H9 (cell line): ENCODE measurements at regions not wholly inside any gene's neighbourhood (a gene's known extent, or its start where the extent isn't known, plus 50 kb on each side); places are given as distances from the start of the nearest gene placed in this dataset.

Source experiments
- DNase-seq: peaks from one replicate; pipeline ENCODE4 v3.0.0-alpha.2; 2017
- H2AFZ ChIP-seq: one replicate; pipeline ENCODE4 v1.6.1; 2013; ENCODE audit warnings: mild to moderate bottlenecking, low read length, control low read depth, moderate library complexity
- H2AK5ac ChIP-seq: 2 replicates; pipeline ENCODE4 v1.6.1; 2013; ENCODE audit warnings: low read length, control low read depth, mixed read lengths; ENCODE audit not compliant: insufficient read length
- H2BK120ac ChIP-seq: one replicate; pipeline ENCODE4 v1.6.1; 2013; ENCODE audit warnings: low read depth, mild to moderate bottlenecking, low read length, control low read depth, inconsistent platforms; ENCODE audit not compliant: poor library complexity, severe bottlenecking
- H2BK12ac ChIP-seq: 2 replicates; pipeline ENCODE4 v1.6.1; 2013; ENCODE audit warnings: low read length, control low read depth, mixed read lengths, low read depth; ENCODE audit not compliant: insufficient read length
- H2BK15ac ChIP-seq: 2 replicates; pipeline ENCODE4 v1.6.1; 2013; ENCODE audit warnings: low read depth, low read length, control low read depth
- H2BK20ac ChIP-seq: one replicate; pipeline ENCODE4 v1.6.1; 2013; ENCODE audit warnings: low read depth, mild to moderate bottlenecking, low read length, control low read depth, inconsistent platforms; ENCODE audit not compliant: poor library complexity, severe bottlenecking
- H2BK5ac ChIP-seq: 2 replicates; pipeline ENCODE4 v1.6.1; 2013; ENCODE audit warnings: low read length, control low read depth, mixed read lengths; ENCODE audit not compliant: insufficient read length
- H3K14ac ChIP-seq: 2 replicates; pipeline ENCODE4 v1.6.1; 2013; ENCODE audit warnings: low read length, control low read depth; ENCODE audit not compliant: insufficient read depth
- H3K18ac ChIP-seq: 2 replicates; pipeline ENCODE4 v1.6.1; 2013; ENCODE audit warnings: low read depth, mild to moderate bottlenecking, mixed read lengths, low read length, control low read depth; ENCODE audit not compliant: insufficient read length
- H3K23ac ChIP-seq: 2 replicates; pipeline ENCODE4 v1.6.1; 2013; ENCODE audit warnings: low read length, control low read depth, mixed read lengths, low read depth; ENCODE audit not compliant: insufficient read length
- H3K23me2 ChIP-seq: 2 replicates; pipeline ENCODE4 v1.6.1; 2013; ENCODE audit warnings: low read depth, mild to moderate bottlenecking, mixed read lengths, low read length, control low read depth; ENCODE audit not compliant: insufficient read length, poor library complexity, severe bottlenecking
- H3K27ac ChIP-seq: 2 replicates; pipeline ENCODE4 v1.5.1; 2013; ENCODE audit warnings: low read length, control low read depth, mixed read lengths, low read depth; ENCODE audit not compliant: insufficient read length
- H3K27me3 ChIP-seq: 2 replicates; pipeline ENCODE4 v1.6.1; 2013; ENCODE audit warnings: low read length, control low read depth, inconsistent platforms; ENCODE audit not compliant: insufficient read depth
- H3K4ac ChIP-seq: 2 replicates; pipeline ENCODE4 v1.6.1; 2013; ENCODE audit warnings: low read depth, mild to moderate bottlenecking, control low read depth, inconsistent platforms, low read length, moderate library complexity
- H3K4me1 ChIP-seq: 2 replicates; pipeline ENCODE4 v1.6.1; 2013; ENCODE audit warnings: low read length, control low read depth, inconsistent platforms; ENCODE audit not compliant: insufficient read depth
- H3K4me2 ChIP-seq: 2 replicates; pipeline ENCODE4 v1.6.1; 2013; ENCODE audit warnings: low read length, control low read depth, mixed read lengths; ENCODE audit not compliant: insufficient read length, insufficient read depth
- H3K56ac ChIP-seq: 2 replicates; pipeline ENCODE4 v1.6.1; 2013; ENCODE audit warnings: low read depth, mild to moderate bottlenecking, mixed read lengths, low read length, control low read depth; ENCODE audit not compliant: insufficient read length
- H3K79me1 ChIP-seq: 2 replicates; pipeline ENCODE4 v1.6.1; 2013; ENCODE audit warnings: low read depth, mild to moderate bottlenecking, moderate library complexity, low read length, control low read depth, inconsistent platforms; ENCODE audit not compliant: insufficient read depth, poor library complexity, severe bottlenecking
- H3K79me2 ChIP-seq: 2 replicates; pipeline ENCODE4 v1.6.1; 2013; ENCODE audit warnings: low read length, control low read depth, inconsistent platforms; ENCODE audit not compliant: insufficient read depth
- H3K9ac ChIP-seq: 2 replicates; pipeline ENCODE4 v1.6.1; 2013; ENCODE audit warnings: low read length, control low read depth, mixed read lengths; ENCODE audit not compliant: insufficient read length; ENCODE audit errors: extremely low read depth
- H3K9me3 ChIP-seq: one replicate; pipeline ENCODE4 v1.6.1; 2013; ENCODE audit warnings: low read depth, low read length, inconsistent platforms; ENCODE audit not compliant: control insufficient read depth
- H3T11ph ChIP-seq: one replicate; pipeline ENCODE4 v1.6.1; 2013; ENCODE audit warnings: mild to moderate bottlenecking, low read length, control low read depth, inconsistent platforms
- H4K20me1 ChIP-seq: one replicate; pipeline ENCODE4 v1.6.1; 2013; ENCODE audit not compliant: control insufficient read depth, insufficient read length, insufficient read depth
- H4K5ac ChIP-seq: 2 replicates; pipeline ENCODE4 v1.6.1; 2013; ENCODE audit warnings: low read depth, mild to moderate bottlenecking, mixed read lengths, low read length, control low read depth; ENCODE audit not compliant: insufficient read length
- H4K8ac ChIP-seq: replicated peaks from 2 replicates; pipeline ENCODE4 v1.6.1; 2013; ENCODE audit warnings: low read length, control low read depth, mixed read lengths, low read depth; ENCODE audit not compliant: insufficient read length
- H4K91ac ChIP-seq: 2 replicates; pipeline ENCODE4 v1.6.1; 2013; ENCODE audit warnings: low read depth, mild to moderate bottlenecking, moderate library complexity, mixed read lengths, low read length, control low read depth; ENCODE audit not compliant: insufficient read length
- H3K27ac Mint-ChIP-seq, 3 experiments: 2 replicates in 2 of 3; 3 replicates in 1 of 3; pipeline ENCODE4 v1.8.0; 2020 to 2021; ENCODE audit warnings: mixed read lengths in 3 of 3, mild to moderate bottlenecking in 1 of 3, moderate library complexity in 1 of 3
- H3K27me3 Mint-ChIP-seq: 2 replicates; pipeline ENCODE4 v1.8.0; 2021; ENCODE audit warnings: low read depth, mild to moderate bottlenecking, moderate library complexity, mixed read lengths
- H3K36me3 Mint-ChIP-seq, 3 experiments: 2 replicates in 2 of 3; 3 replicates in 1 of 3; pipeline ENCODE4 v1.8.0; 2020 to 2021; ENCODE audit warnings: low read depth in 3 of 3, mixed read lengths in 3 of 3; ENCODE audit not compliant: insufficient read depth in 1 of 3
- H3K4me1 Mint-ChIP-seq, 2 experiments: 2 replicates each; pipeline ENCODE4 v1.8.0; 2020; ENCODE audit warnings: mixed read lengths in 2 of 2
- H3K4me3 Mint-ChIP-seq, 2 experiments: 2 replicates in 1 of 2; 3 replicates in 1 of 2; pipeline ENCODE4 v1.8.0; 2020 to 2021; ENCODE audit warnings: mild to moderate bottlenecking in 2 of 2, mixed read lengths in 2 of 2, moderate library complexity in 1 of 2
- H3K9me3 Mint-ChIP-seq, 2 experiments: 2 replicates in 1 of 2; 3 replicates in 1 of 2; pipeline ENCODE4 v1.8.0; 2020; ENCODE audit warnings: mild to moderate bottlenecking in 2 of 2, mixed read lengths in 2 of 2, moderate library complexity in 1 of 2
- WGBS: extraction: QIAGEN DNeasy Blood & Tissue Kit; methylation state at CpG from one replicate; pipeline ENCODE4 v1.1.7; 2013; ENCODE audit warnings: missing lambda C conversion rate, low lambda C conversion rate, mixed read lengths; ENCODE audit not compliant: insufficient read length; ENCODE audit errors: extremely low coverage; 5-methylcytosine and 5-hydroxymethylcytosine counted together
- TF ChIP-seq, protein P1 (sequence below): fragments of 200-600 bp; sonication (generic); conservative IDR thresholded peaks from 3 replicates; pipeline ENCODE4 v1.8.0; 2021; ENCODE audit warnings: antibody characterized with exemption, mild to moderate bottlenecking

GRCh38 chr1:193973428-193973827 lies 787.0 kb upstream of the B3GALT2 start:
- no peaks in the 10 kb centered on the region for H3K79me2 ChIP-seq
- no peak overlapping the region for H3K27ac ChIP-seq
- H2BK12ac ChIP-seq: no peak overlapping the region
- Mint-ChIP-seq H3K36me3 (no peaks in the 10 kb centered on the region), H3K27ac (peak overlapping the region in 1 of 3 experiments; percentile 41; a peak in 1 of 7 replicates), H3K4me1 (no peaks in the 10 kb centered on the region), H3K9me3 (no peaks in the 10 kb centered on the region), H3K27me3 (no peaks in the 10 kb centered on the region), H3K4me3 (no peak overlapping the region)
- no peak overlapping the region for H2BK120ac ChIP-seq
- no peak overlapping the region for H3K9ac ChIP-seq
- no peak overlapping the region for H3K4ac ChIP-seq
- H4K5ac ChIP-seq: no peak overlapping the region
- no peak for DNase-seq
- TF ChIP-seq, protein P1, sequence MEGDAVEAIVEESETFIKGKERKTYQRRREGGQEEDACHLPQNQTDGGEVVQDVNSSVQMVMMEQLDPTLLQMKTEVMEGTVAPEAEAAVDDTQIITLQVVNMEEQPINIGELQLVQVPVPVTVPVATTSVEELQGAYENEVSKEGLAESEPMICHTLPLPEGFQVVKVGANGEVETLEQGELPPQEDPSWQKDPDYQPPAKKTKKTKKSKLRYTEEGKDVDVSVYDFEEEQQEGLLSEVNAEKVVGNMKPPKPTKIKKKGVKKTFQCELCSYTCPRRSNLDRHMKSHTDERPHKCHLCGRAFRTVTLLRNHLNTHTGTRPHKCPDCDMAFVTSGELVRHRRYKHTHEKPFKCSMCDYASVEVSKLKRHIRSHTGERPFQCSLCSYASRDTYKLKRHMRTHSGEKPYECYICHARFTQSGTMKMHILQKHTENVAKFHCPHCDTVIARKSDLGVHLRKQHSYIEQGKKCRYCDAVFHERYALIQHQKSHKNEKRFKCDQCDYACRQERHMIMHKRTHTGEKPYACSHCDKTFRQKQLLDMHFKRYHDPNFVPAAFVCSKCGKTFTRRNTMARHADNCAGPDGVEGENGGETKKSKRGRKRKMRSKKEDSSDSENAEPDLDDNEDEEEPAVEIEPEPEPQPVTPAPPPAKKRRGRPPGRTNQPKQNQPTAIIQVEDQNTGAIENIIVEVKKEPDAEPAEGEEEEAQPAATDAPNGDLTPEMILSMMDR: no peak
- H3K27me3 ChIP-seq: no peaks in the 10 kb centered on the region
- H3K18ac ChIP-seq: no peak overlapping the region
- no peak overlapping the region for H3K4me2 ChIP-seq
- H3K56ac ChIP-seq: no peak overlapping the region
- no peak overlapping the region for H3K14ac ChIP-seq
- no peak overlapping the region for H2BK20ac ChIP-seq
- H3T11ph ChIP-seq: no peak overlapping the region
- no peak overlapping the region for H2BK15ac ChIP-seq
- no peak overlapping the region for H2AFZ ChIP-seq
- H4K20me1 ChIP-seq: no peaks in the 10 kb centered on the region
- H3K23me2 ChIP-seq: no peaks in the 10 kb centered on the region
- no peak overlapping the region for H3K23ac ChIP-seq
- no peak overlapping the region for H2BK5ac ChIP-seq
- H3K9me3 ChIP-seq: no peaks in the 10 kb centered on the region
- no peak overlapping the region for H2AK5ac ChIP-seq
- WGBS: no CpG with 5 or more reads among the region's 3 CpGs
- H4K91ac ChIP-seq: no peak overlapping the region
- no peaks in the 10 kb centered on the region for H3K79me1 ChIP-seq
- no peaks in the 10 kb centered on the region for H3K4me1 ChIP-seq
- H4K8ac ChIP-seq: no peak overlapping the region
